ENCODE measurements at regions not wholly inside any gene's neighbourhood (a gene's known extent, or its start where the extent isn't known, plus 50 kb on each side); places are given as distances from the start of the nearest gene placed in this dataset.

GRCh38 chr10:125397608-125398007 lies 237.2 kb upstream of the CTBP2 start:
- DNase-seq: no peak

DNA sequence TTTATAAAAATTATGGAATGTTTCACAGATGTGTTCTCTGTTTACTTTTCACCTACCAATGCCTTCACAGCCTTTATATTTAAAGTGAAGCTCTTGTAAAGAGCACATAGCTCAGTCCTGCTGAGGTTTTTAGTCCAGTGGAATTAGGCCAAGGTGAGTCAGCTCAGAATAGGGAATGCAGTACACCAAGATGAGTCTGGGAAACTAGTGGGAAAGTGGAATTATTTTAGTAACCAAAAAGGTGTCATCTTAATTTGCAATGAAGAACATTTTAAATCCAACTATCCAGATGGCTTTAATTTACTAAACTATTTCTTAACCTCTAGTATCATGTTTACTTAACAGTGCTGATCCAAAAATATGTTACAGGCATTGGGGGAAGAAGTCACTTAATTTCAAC lies 236.3 kb upstream of the CTBP2 start:
- DNase-seq: no peak

- no peak for DNase-seq
Measured at GRCh38 chr10:125392609-125393008, 232.2 kb upstream of the CTBP2 start.

DNA sequence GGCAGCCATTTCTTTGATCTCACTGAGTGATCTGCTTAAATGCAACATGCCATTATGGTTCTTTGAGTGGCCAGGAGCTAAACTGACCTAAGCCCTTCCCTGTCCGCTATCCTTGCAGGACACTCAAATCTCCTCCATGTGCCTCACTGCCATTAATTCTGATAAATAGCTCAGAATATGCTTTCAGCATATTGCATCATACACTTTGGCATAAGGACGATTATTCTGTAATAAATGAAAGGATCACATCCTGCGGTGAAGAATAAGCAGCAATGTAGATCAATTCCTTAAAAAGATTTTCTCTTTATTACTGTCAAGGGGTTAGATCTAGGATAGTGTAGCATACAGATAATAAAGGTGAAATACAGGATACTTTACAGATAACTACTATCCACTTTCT lies 231.8 kb upstream of the CTBP2 start:
- DNase-seq: no peak

DNA sequence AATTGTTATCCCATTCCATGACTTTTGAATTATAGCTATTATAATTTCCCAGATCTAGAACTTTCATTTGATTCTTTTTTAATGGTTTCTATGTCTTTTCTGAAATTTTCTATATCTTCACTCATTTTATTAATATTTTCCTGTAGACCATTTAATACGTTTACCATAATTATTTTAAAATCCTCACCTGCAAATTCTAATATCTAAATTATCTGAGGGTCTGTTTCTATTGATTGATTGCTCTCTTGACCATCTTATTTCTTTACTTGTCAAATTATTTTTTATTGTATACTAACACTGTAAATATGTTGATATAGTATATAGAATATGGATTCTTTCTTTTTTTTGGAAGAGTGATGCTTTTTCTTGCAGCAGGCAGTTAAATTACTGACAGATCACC lies 229.3 kb upstream of the CTBP2 start:
- DNase-seq: no peak

GRCh38 chr10:125379592-125379991 lies 219.2 kb upstream of the CTBP2 start:
- no peak for DNase-seq

- no peak for DNase-seq
Measured at GRCh38 chr10:125377368-125377767, 217.0 kb upstream of the CTBP2 start.

- DNase-seq: no peak
Measured at GRCh38 chr10:125375210-125375609, 214.8 kb upstream of the CTBP2 start.

DNA sequence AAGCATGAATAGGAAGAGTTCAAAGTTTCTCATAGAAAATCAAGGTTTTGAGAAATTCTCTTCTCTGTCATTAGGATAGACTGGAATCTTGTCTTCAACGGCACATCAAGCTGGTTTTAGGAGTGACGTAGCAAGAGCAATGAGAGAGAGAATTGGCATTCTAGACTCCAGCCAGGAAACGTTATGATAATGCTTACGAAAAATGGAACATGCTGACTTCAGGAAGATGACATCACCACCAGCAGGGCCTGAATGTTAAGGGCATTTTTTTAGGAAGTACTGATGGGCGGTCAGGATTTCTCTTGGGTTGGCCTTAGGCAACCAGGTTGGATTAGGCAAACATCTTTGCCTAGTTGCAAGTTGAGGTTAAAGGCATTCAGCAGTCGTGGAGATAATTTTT lies 213.2 kb upstream of the CTBP2 start:
- no peak for DNase-seq

DNA sequence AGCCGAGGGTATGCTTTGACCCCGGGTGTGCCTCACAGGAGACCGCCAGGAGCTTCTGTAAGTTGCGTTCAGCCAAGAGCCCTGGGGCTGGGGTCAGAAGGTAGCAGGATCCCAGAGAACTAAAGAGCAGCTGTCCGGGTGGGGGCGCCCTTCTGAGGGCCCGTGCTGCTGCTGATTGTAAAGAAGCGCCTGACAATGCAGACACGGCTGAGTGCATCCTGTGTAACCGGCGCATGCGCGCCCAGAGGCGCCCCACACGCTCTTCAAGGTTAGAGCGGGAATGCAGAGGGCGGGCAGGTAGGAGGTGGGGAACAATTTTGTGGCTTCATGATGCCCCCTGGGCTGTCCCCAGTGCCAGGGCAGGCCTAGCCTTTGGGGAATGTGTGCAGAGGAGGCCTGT lies 210.2 kb upstream of the CTBP2 start:
- no peak for DNase-seq

- no peak for DNase-seq
Measured at GRCh38 chr10:125369382-125370326, 209.3 kb upstream of the CTBP2 start.

- DNase-seq: no peak
Measured at GRCh38 chr10:125368146-125368545, 207.8 kb upstream of the CTBP2 start.

DNA sequence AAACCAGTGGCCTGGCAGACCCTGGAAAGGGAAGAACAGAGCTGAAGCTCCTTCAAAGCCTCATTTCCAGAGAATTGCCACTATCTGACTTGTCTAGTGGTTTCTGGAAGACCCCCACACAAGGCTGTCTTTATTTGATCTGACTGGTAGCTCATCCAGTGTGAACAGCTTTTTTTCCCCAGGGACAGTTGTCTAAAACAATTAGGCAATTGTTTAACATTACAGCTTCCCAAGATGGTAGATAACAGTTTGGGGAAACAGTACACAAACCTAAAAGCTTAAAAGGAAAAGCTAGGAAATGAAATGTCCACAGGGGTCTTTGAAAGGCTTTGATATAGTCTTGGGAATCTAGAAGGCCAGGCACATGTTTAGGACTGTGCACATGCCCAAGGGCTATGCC lies 203.4 kb upstream of the CTBP2 start:
- DNase-seq: no peak

DNA sequence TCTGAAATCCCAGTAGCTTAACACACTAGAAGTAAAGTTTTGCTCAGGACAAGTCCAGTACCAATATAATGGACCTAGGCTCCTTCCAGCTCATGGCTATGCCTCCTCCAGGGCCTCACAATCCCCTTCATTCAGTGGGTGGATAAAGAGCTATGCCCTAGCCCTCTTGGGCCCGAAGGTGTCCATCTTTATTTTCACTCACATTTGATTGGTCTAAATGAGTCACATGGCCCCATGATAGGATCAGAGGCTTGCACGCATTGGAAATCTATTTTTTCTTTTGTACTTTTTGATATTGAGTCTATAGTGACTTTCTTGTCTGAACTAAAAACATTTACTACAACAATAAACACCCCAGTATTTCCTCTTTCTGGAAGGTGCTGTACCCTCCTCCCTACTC lies 202.6 kb upstream of the CTBP2 start:
- DNase-seq: no peak

DNA sequence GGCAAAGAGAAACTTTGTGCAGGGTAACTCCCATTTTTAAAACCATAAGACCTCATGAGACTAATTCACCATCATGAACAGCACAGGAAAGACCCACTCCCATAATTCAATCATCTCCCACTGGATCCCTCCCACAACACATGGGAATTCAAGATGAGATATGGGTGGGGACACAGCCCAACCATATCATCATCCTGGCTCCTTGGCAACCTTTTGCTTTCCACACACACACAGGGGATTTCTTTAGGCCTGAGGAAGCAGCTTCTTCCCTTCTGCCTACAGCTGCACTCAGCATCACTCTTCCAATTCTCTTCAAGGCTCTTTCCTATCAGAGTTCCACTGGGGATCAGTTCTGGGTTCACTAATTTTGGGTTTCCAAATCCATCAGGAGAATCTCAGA lies 199.0 kb upstream of the CTBP2 start:
- no peak for DNase-seq

- no peak for DNase-seq
Measured at GRCh38 chr10:125355657-125356056, 195.3 kb upstream of the CTBP2 start.

DNA sequence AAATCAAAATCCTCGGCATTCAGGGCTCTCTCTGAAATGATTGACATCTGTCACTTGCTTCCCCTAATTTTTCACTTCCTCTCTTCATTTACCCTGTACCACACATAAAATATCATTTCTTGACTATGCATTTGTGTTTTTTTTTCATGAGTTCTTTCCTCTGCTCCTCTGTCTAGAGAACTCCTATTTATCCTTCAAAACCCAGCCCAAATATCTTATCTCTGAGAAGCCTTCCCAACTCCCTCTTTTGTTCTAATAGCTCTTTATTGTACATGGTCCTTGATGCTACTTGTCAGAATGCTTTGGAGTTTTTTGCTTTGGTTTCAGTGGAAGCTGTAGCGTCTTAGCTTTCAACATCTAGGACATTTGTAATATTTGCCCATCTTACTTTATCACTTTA lies 190.2 kb upstream of the CTBP2 start:
- no peak for DNase-seq

DNA sequence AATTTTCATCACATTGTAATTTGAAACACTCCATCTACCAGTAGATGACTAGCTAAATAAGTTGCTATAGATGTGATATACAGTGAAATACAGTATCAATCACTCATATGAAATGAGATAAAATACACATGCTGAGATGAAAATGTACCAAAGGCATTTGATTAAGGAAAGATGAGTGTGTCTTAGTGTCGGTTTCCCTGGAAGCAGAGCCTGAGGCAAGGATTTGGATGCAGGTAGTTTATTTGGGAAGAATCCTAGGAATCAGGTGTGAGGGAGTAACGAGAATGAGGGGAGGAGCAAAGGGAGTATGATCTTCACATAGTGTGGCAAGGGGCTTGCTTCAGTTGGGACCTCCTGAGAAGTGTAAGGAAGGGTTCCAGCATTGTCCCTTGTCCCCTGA lies 188.2 kb upstream of the CTBP2 start:
- no peak for DNase-seq

GRCh38 chr10:125344573-125345171 lies 184.3 kb upstream of the CTBP2 start:
- no peak for DNase-seq

GRCh38 chr10:125343983-125344382 lies 183.6 kb upstream of the CTBP2 start:
- DNase-seq: no peak

DNA sequence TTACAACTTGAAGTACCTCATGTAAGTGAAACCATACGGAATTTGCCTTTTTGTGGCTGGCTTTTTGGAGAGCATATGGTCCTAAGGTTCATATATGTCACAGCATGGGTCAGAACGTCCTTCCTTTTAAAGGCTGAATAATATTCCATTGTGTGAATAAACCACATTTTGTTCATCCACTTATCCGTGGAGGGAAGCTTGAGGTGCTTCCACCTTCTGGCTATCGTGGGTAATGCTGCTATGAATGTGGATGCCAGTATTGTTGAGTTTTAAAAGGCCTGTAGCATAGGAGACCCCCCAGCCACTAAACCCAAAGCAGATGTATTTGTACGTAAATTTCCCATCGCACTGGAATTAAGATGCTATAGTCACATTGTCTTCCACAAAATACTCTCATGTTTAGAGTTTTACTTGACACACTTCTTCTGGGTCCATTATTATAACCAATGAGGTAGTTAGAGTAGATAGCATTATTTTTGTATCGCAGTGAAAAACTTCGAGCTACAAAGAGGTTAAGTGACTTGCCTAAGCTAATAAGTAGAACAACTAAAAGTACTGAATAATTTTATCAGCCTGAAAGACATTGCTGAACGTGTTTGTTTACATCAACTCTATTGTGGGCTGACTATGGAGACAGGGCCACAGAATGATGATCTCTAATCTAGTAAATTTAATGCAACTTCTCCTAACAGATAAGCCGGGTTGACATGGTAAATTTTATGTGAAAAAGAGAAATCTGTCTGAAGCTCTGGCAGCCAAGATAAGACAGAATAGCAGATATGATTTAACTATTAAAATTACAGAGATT lies 183.0 kb upstream of the CTBP2 start:
- no peak for DNase-seq

- no peak for DNase-seq
Measured at GRCh38 chr10:125341611-125342010, 181.2 kb upstream of the CTBP2 start.

- DNase-seq: no peak
Measured at GRCh38 chr10:125340903-125341302, 180.5 kb upstream of the CTBP2 start.

DNA sequence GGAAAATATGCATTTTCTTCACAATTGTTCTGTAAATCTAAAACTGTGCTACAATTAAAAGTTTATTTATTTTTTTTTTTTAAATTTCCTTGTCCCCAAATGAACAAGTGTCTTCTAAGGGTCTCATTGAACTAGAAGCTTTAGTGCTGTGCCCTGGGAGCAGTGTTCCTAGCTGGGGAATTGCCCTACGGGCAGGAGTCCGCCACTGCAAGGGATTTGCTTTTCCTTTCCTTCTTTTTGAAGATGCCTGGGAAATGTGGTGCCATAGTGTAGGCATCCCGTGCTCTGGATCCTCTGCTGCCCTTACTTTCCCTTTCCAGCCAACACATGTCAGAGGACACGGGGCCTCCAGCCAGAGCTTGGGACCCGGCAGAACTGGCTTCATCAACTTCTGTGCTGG lies 177.1 kb upstream of the CTBP2 start:
- DNase-seq: no peak

Measured in 8988T (cell line).